IPS-18c (cell line): ENCODE measurements at regions not wholly inside any gene's neighbourhood (a gene's known extent, or its start where the extent isn't known, plus 50 kb on each side); places are given as distances from the start of the nearest gene placed in this dataset.

Experiments used
- H3K4me3 ChIP-seq: 2 replicates; pipeline ENCODE4 v1.7.0; 2013; ENCODE audit warnings: low read depth, mild to moderate bottlenecking, low read length, moderate library complexity; ENCODE audit not compliant: insufficient read depth
- H3K9me3 ChIP-seq: one replicate; pipeline ENCODE4 v1.6.1; 2013; ENCODE audit warnings: mild to moderate bottlenecking, low read length, moderate library complexity; ENCODE audit not compliant: control insufficient read depth, insufficient read depth

- H3K4me3 ChIP-seq: no peak overlapping the region
- no peaks in the 10 kb centered on the region for H3K9me3 ChIP-seq
Measured at GRCh38 chr7:34247468-34247867, 342.1 kb downstream of the BMPER start.

- Histone ChIP-seq H3K9me3 (no peaks in the 10 kb centered on the region), H3K4me3 (no peak overlapping the region)
Measured at GRCh38 chr7:34249192-34249591, 343.9 kb downstream of the BMPER start.

GRCh38 chr7:34260279-34260678, 354.9 kb downstream of the BMPER start:
- Histone ChIP-seq H3K4me3 (no peak overlapping the region), H3K9me3 (no peaks in the 10 kb centered on the region)

- no peak overlapping the region for H3K4me3 ChIP-seq
- no peaks in the 10 kb centered on the region for H3K9me3 ChIP-seq
Measured at GRCh38 chr7:34263168-34263567, 357.8 kb downstream of the BMPER start.

- no peak overlapping the region for H3K4me3 ChIP-seq
- no peaks in the 10 kb centered on the region for H3K9me3 ChIP-seq
Measured at GRCh38 chr7:34269084-34269483, 363.7 kb downstream of the BMPER start.

- Histone ChIP-seq H3K9me3 (no peaks in the 10 kb centered on the region), H3K4me3 (no peak overlapping the region)
Measured at GRCh38 chr7:34275624-34276023, 370.3 kb downstream of the BMPER start.

GRCh38 chr7:34277016-34277802, 371.9 kb downstream of the BMPER start:
- Histone ChIP-seq H3K9me3 (peaks cover 4% of the 10 kb centered on the region), H3K4me3 (no peak overlapping the region)

- Histone ChIP-seq H3K9me3 (peaks cover 5% of the 10 kb centered on the region), H3K4me3 (no peak overlapping the region)
Measured at GRCh38 chr7:34277803-34278199, 372.5 kb downstream of the BMPER start.

- Histone ChIP-seq H3K4me3 (no peak overlapping the region), H3K9me3 (peaks cover 7% of the 10 kb centered on the region)
Measured at GRCh38 chr7:34281260-34281659, 375.9 kb downstream of the BMPER start.

GRCh38 chr7:34282271-34282670, 375.7 kb upstream of the NPSR1 start:
- Histone ChIP-seq H3K4me3 (no peak overlapping the region), H3K9me3 (peaks cover 7% of the 10 kb centered on the region)

GRCh38 chr7:34296663-34297062, 361.4 kb upstream of the NPSR1 start:
- Histone ChIP-seq H3K4me3 (no peak overlapping the region), H3K9me3 (peaks cover 2% of the 10 kb centered on the region)

- no peak overlapping the region for H3K4me3 ChIP-seq
- H3K9me3 ChIP-seq: peaks cover 2% of the 10 kb centered on the region
Measured at GRCh38 chr7:34298492-34299013, 359.5 kb upstream of the NPSR1 start.

- H3K4me3 ChIP-seq: no peak overlapping the region
- peaks cover 2% of the 10 kb centered on the region for H3K9me3 ChIP-seq
Measured at GRCh38 chr7:34299066-34299465, 359.0 kb upstream of the NPSR1 start.

- Histone ChIP-seq H3K9me3 (no peaks in the 10 kb centered on the region), H3K4me3 (no peak overlapping the region)
Measured at GRCh38 chr7:34307540-34307939, 350.5 kb upstream of the NPSR1 start.

- H3K4me3 ChIP-seq: no peak overlapping the region
- H3K9me3 ChIP-seq: no peaks in the 10 kb centered on the region
Measured at GRCh38 chr7:34308595-34308994, 349.4 kb upstream of the NPSR1 start.

- no peak overlapping the region for H3K4me3 ChIP-seq
- no peaks in the 10 kb centered on the region for H3K9me3 ChIP-seq
Measured at GRCh38 chr7:34309116-34309515, 348.9 kb upstream of the NPSR1 start.

- no peak overlapping the region for H3K4me3 ChIP-seq
- no peaks in the 10 kb centered on the region for H3K9me3 ChIP-seq
Measured at GRCh38 chr7:34309584-34309983, 348.4 kb upstream of the NPSR1 start.

GRCh38 chr7:34311591-34311990, 346.4 kb upstream of the NPSR1 start:
- Histone ChIP-seq H3K9me3 (no peaks in the 10 kb centered on the region), H3K4me3 (no peak overlapping the region)

GRCh38 chr7:34312624-34313023, 345.4 kb upstream of the NPSR1 start:
- no peaks in the 10 kb centered on the region for H3K9me3 ChIP-seq

More at GRCh38 chr7:34312624-34313023, 345.4 kb upstream of the NPSR1 start:
- no peak overlapping the region for H3K4me3 ChIP-seq
